ENCODE measurements at regions not wholly inside any gene's neighbourhood (a gene's known extent, or its start where the extent isn't known, plus 50 kb on each side); places are given as distances from the start of the nearest gene placed in this dataset.

DNA sequence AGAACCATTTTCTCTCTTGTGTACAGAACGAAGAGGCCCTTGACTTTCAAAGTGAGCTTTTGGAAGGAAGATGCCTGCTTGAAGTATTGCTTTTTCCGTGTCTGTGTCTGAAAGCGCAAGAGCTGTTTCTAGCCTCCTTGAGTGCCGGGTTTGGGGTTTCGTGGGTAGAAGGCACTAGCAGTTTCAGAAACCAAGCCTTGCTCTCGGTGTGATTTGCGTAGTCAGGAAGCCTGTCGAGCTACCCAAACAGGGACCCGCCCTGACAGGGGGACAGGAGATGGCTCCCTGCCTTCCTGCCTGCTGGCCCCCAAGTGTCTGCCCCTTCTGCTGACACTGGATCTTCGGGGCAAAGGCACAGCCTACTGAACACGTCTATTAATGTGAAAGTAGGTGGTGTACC is 322.0 kb downstream of the MAF start:
- peak overlapping the region; percentile 95 to 96 for H3K27ac Mint-ChIP-seq
- Histone ChIP-seq H3K36me3 (ENCODE audit: control insufficient read depth in 2 of 2, extremely low read depth in 1 of 2, insufficient read depth in 1 of 2, low read length in 1 of 2) (no peaks in the 10 kb centered on the region), H3K9me3 (no peaks in the 10 kb centered on the region), H3K27ac (ENCODE audit: low read length) (peak overlapping the region; percentile 62), H3K4me3 (ENCODE audit: control insufficient read depth in 1 of 2, extremely low read depth in 1 of 2, low read length in 1 of 2) (peak overlapping the region; percentile 1 to 30), H3K27me3 (replicated peaks in 1 of 2; ENCODE audit: control insufficient read depth in 2 of 2, extremely low read depth in 1 of 2, insufficient read depth in 2 of 2, low read length in 1 of 2) (no peaks in the 10 kb centered on the region), H3K4me1 (ENCODE audit: control insufficient read depth in 1 of 2, extremely low read depth in 1 of 2, insufficient read depth in 2 of 2, low read length in 2 of 2) (peaks cover 17 to 59% of the 10 kb centered on the region in 2 experiments)
- no peaks in the 10 kb centered on the region for H3K9me3 Mint-ChIP-seq
- H3K4me1 Mint-ChIP-seq = peaks cover 51 to 79% (median 58%) of the 10 kb centered on the region in 3 donors
- CTCF ChIA-PET = interaction anchor here in 1 of 2 donors (1.3 kb wide), 1 partner anchor 9 kb away, joined by 3 read pairs; no protein-coding TSS in a partner anchor
- WGBS (ENCODE audit: insufficient coverage) = 0% methylated on average over 6 of the region's 11 CpGs
- ATAC-seq (replicated peaks in 1 of 4) = peak; percentile 87 to 95 (median 92)
- peak overlapping the region; percentile 51 to 70 (median 58) for H3K4me3 Mint-ChIP-seq
- peaks cover 1 to 9% of the 10 kb centered on the region in 2 donors for H3K27me3 Mint-ChIP-seq
- peak; percentile 32 to 80 (median 57) for DNase-seq
- POLR2A ChIA-PET = interaction anchor here (0.5 to 0.6 kb wide), 2 partner anchors 51 to 320 kb away, joined by 3 to 5 read pairs; no protein-coding TSS in a partner anchor
- no peaks in the 10 kb centered on the region for H3K36me3 Mint-ChIP-seq

DNA sequence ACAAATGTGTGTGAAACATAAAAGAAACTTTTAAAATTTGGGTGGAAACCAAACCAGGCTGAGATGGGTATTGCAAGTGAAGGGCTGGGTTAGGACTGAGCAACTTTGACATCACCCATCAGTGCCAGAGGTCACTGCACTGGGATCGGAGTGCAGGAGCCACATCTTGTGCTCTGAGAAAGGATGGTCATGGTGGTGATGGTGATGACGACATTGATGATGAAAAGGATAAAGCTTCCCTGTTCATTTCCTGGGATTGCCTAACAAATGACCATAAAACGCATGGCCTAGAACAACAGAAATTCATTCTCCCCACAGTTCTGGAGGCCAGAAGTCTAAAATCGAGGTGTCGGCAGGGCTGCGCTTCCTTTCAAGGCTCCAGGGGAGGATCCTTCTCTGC is 324.0 kb downstream of the MAF start:
- H3K9me3 Mint-ChIP-seq = no peaks in the 10 kb centered on the region
- ChIA-PET POLR2A (no interaction called here), CTCF (interaction anchor here in 1 of 2 donors (1.3 kb wide), 1 partner anchor 19 kb away, joined by 3 read pairs; no protein-coding TSS in a partner anchor)
- peak overlapping the region; percentile 33 to 66 for H3K27ac Mint-ChIP-seq
- H3K27me3 ChIP-seq (replicated peaks in 1 of 2; ENCODE audit: control insufficient read depth in 2 of 2, extremely low read depth in 1 of 2, insufficient read depth in 2 of 2, low read length in 1 of 2) = no peaks in the 10 kb centered on the region
- H3K4me1 ChIP-seq (ENCODE audit: control insufficient read depth in 1 of 2, extremely low read depth in 1 of 2, insufficient read depth in 2 of 2, low read length in 2 of 2) = peaks cover 26 to 67% of the 10 kb centered on the region in 2 experiments
- H3K27ac ChIP-seq (ENCODE audit: low read length) = no peak overlapping the region
- peaks cover 1 to 9% of the 10 kb centered on the region in 2 donors for H3K27me3 Mint-ChIP-seq
- ATAC-seq (replicated peaks in 1 of 4) (no peak), DNase-seq (no peak)
- H3K36me3 ChIP-seq (ENCODE audit: control insufficient read depth in 2 of 2, extremely low read depth in 1 of 2, insufficient read depth in 1 of 2, low read length in 1 of 2) = no peaks in the 10 kb centered on the region
- WGBS (ENCODE audit: insufficient coverage) = 98% methylated on average over 4 of the region's 6 CpGs
- H3K4me3 ChIP-seq (ENCODE audit: control insufficient read depth in 1 of 2, extremely low read depth in 1 of 2, low read length in 1 of 2) = no peak overlapping the region
- no peaks in the 10 kb centered on the region for H3K9me3 ChIP-seq
- no peaks in the 10 kb centered on the region for H3K36me3 Mint-ChIP-seq
- H3K4me3 Mint-ChIP-seq = no peak overlapping the region
- H3K4me1 Mint-ChIP-seq = peaks cover 58 to 80% (median 63%) of the 10 kb centered on the region in 3 donors

DNA sequence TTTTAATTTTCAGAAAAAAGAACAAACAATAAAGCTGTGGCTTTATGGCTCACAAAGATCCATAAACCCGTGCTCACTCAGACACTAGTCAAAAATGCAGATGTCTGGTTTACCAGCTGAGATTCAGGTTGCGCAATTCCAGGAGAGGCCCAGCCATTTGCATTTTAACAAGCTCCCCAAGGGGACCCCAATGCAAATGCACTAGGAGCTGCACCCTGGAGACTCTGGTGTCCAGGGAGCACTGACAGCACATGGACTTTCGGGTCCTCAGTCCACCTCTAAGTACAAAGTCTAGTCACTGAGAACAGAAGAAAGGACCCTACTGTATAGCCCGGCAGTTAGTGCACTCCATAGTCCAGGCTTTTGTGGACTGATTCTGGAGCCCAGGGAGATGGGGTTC is 326.3 kb downstream of the MAF start:
- POLR2A ChIA-PET = no interaction called here
- no peaks in the 10 kb centered on the region for H3K9me3 Mint-ChIP-seq
- H3K4me3 Mint-ChIP-seq = no peak overlapping the region
- peaks cover 64 to 81% (median 79%) of the 10 kb centered on the region in 3 donors for H3K4me1 Mint-ChIP-seq
- ATAC-seq (replicated peaks in 1 of 4) (no peak), DNase-seq (no peak)
- no peaks in the 10 kb centered on the region for H3K27me3 ChIP-seq (replicated peaks in 1 of 2; ENCODE audit: control insufficient read depth in 2 of 2, extremely low read depth in 1 of 2, insufficient read depth in 2 of 2, low read length in 1 of 2)
- CTCF ChIA-PET = no interaction called here
- no peak overlapping the region for H3K27ac Mint-ChIP-seq
- H3K27me3 Mint-ChIP-seq = peaks cover 1 to 8% of the 10 kb centered on the region in 2 donors
- no peak overlapping the region for H3K4me3 ChIP-seq (ENCODE audit: control insufficient read depth in 1 of 2, extremely low read depth in 1 of 2, low read length in 1 of 2)
- no peak overlapping the region for H3K27ac ChIP-seq (ENCODE audit: low read length)
- WGBS (ENCODE audit: insufficient coverage) = 100% methylated on average over 3 of the region's 4 CpGs
- H3K9me3 ChIP-seq = no peaks in the 10 kb centered on the region
- H3K4me1 ChIP-seq (ENCODE audit: control insufficient read depth in 1 of 2, extremely low read depth in 1 of 2, insufficient read depth in 2 of 2, low read length in 2 of 2) = peaks cover 40 to 72% of the 10 kb centered on the region in 2 experiments
- no peaks in the 10 kb centered on the region for H3K36me3 ChIP-seq (ENCODE audit: control insufficient read depth in 2 of 2, extremely low read depth in 1 of 2, insufficient read depth in 1 of 2, low read length in 1 of 2)
- H3K36me3 Mint-ChIP-seq = no peaks in the 10 kb centered on the region

DNA sequence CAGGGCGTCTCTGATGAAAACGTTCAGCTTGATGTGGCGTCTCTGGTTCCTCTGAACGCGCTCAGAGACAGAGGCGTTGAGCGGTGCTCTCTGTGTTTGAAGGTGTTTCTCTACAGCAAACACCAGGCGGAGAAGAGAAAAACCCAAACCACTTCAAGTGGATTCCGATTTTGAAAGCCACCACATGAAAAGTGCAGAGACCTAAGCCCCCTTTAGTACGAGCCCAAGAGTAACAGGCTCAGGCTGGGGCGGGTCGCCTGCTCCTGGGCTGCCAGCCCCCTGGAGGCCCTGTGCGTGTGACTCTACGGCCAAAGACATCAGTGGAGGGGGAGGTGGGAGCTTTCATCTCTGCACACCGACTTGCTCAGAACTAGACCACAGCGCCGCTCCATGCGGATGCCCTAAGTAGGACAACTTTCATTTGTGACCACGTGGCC is 328.4 kb downstream of the MAF start:
- H3K36me3 ChIP-seq (ENCODE audit: control insufficient read depth in 2 of 2, extremely low read depth in 1 of 2, insufficient read depth in 1 of 2, low read length in 1 of 2) = no peaks in the 10 kb centered on the region
- H3K27ac ChIP-seq (ENCODE audit: low read length) = peak overlapping the region; percentile 73
- Mint-ChIP-seq H3K36me3 (no peaks in the 10 kb centered on the region), H3K4me1 (peaks cover 67 to 81% (median 81%) of the 10 kb centered on the region in 3 donors), H3K27ac (peak overlapping the region; percentile 89 to 91), H3K27me3 (peaks cover 7 to 8% of the 10 kb centered on the region in 2 donors), H3K9me3 (no peaks in the 10 kb centered on the region), H3K4me3 (peak overlapping the region; percentile 66 to 76 (median 69))
- under 1% methylated on average over 12 of the region's 19 CpGs for WGBS (ENCODE audit: insufficient coverage)
- H3K9me3 ChIP-seq = no peaks in the 10 kb centered on the region
- ChIA-PET CTCF (interaction anchor here in 1 of 2 donors (0.7 kb wide), 2 partner anchors 16 to 334 kb away, joined by 3 read pairs; no protein-coding TSS in a partner anchor), POLR2A (no interaction called here)
- peak; percentile 79 to 91 (median 86) for ATAC-seq (replicated peaks in 1 of 4)
- peak overlapping the region; percentile 43 to 53 for H3K4me3 ChIP-seq (ENCODE audit: control insufficient read depth in 1 of 2, extremely low read depth in 1 of 2, low read length in 1 of 2)
- DNase-seq = peak; percentile 22 to 80 (median 49)
- H3K27me3 ChIP-seq (replicated peaks in 1 of 2; ENCODE audit: control insufficient read depth in 2 of 2, extremely low read depth in 1 of 2, insufficient read depth in 2 of 2, low read length in 1 of 2) = peaks cover 0 to 5% of the 10 kb centered on the region in 2 experiments
- peaks cover 39 to 73% of the 10 kb centered on the region in 2 experiments for H3K4me1 ChIP-seq (ENCODE audit: control insufficient read depth in 1 of 2, extremely low read depth in 1 of 2, insufficient read depth in 2 of 2, low read length in 2 of 2)

DNA sequence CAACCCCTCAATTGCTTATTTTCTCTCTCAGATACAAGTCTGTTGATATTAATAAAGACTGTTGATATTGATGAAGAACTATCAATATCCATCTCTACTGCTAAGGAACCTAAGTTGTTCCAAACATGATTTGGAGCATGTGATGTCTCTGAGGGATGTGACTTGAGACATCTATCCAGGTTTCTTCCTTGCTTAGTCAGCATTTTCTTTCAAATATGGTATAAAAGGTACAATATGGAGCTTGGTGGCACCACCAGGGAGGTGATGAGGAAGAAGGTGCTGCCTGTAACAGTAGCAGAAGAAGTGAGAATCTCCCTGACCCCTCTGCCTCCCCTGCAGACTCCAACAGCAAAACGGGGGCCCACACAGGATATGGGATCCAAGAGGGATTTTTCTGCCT is 329.0 kb downstream of the MAF start:
- peak overlapping the region; percentile 73 for H3K27ac ChIP-seq (ENCODE audit: low read length)

DNA sequence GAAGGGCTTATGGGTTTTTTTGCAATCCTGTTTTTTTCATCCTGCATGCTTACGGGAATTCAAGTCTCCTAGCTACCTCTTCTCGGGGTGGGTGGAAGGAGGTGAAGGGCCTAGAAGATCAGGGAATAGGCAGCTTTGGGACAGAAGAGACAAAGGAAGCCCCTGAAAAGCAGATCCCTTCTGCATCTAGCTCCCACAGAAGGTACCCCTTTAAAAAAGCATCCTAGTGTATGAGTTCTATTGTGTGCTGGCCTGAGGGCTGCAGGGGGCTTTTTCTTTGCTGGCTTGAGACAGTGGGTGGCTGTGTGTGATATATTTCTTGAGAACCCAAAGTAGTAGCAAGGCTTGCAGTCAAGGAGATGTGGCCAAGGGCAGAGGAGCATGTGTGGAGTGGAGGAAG is 330.5 kb downstream of the MAF start:
- Mint-ChIP-seq H3K36me3 (no peaks in the 10 kb centered on the region), H3K9me3 (no peaks in the 10 kb centered on the region), H3K27ac (peak overlapping the region; percentile 2 to 87), H3K27me3 (peaks cover 6 to 15% of the 10 kb centered on the region in 2 donors), H3K4me1 (peaks cover 63 to 78% (median 77%) of the 10 kb centered on the region in 3 donors), H3K4me3 (peak overlapping the region in 1 of 3 donors; percentile 64)
- Histone ChIP-seq H3K9me3 (no peaks in the 10 kb centered on the region), H3K4me3 (ENCODE audit: control insufficient read depth in 1 of 2, extremely low read depth in 1 of 2, low read length in 1 of 2) (no peak overlapping the region), H3K27ac (ENCODE audit: low read length) (no peak overlapping the region), H3K36me3 (ENCODE audit: control insufficient read depth in 2 of 2, extremely low read depth in 1 of 2, insufficient read depth in 1 of 2, low read length in 1 of 2) (no peaks in the 10 kb centered on the region), H3K27me3 (replicated peaks in 1 of 2; ENCODE audit: control insufficient read depth in 2 of 2, extremely low read depth in 1 of 2, insufficient read depth in 2 of 2, low read length in 1 of 2) (peaks cover 0 to 5% of the 10 kb centered on the region in 2 experiments), H3K4me1 (ENCODE audit: control insufficient read depth in 1 of 2, extremely low read depth in 1 of 2, insufficient read depth in 2 of 2, low read length in 2 of 2) (peaks cover 39 to 68% of the 10 kb centered on the region in 2 experiments)
- no CpG with 5 or more reads among the region's 2 CpGs for WGBS (ENCODE audit: insufficient coverage)
- DNase-seq (no peak), ATAC-seq (replicated peaks in 1 of 4) (no peak)
- ChIA-PET POLR2A (interaction anchor here in 1 of 2 donors (0.5 kb wide), 1 partner anchor 116 kb away, joined by 3 read pairs; no protein-coding TSS in a partner anchor), CTCF (interaction anchor here in 1 of 2 donors (0.6 to 1.0 kb wide), 2 partner anchors 9 to 26 kb away, joined by 3 read pairs; no protein-coding TSS in a partner anchor)

More for the DNA sequence above, 329.0 kb downstream of the MAF start:
- peak overlapping the region; percentile 43 to 53 for H3K4me3 ChIP-seq (ENCODE audit: control insufficient read depth in 1 of 2, extremely low read depth in 1 of 2, low read length in 1 of 2)
- H3K9me3 ChIP-seq = no peaks in the 10 kb centered on the region
- Mint-ChIP-seq H3K4me1 (peaks cover 68 to 82% (median 81%) of the 10 kb centered on the region in 3 donors), H3K4me3 (peak overlapping the region; percentile 66 to 76 (median 69)), H3K27ac (peak overlapping the region; percentile 89 to 91), H3K36me3 (no peaks in the 10 kb centered on the region), H3K27me3 (peaks cover 8 to 14% of the 10 kb centered on the region in 2 donors), H3K9me3 (no peaks in the 10 kb centered on the region)
- ChIA-PET POLR2A (no interaction called here), CTCF (interaction anchor here in 1 of 2 donors (0.7 kb wide), 2 partner anchors 16 to 334 kb away, joined by 3 read pairs; no protein-coding TSS in a partner anchor)
- no CpG with 5 or more reads among the region's 1 CpG for WGBS (ENCODE audit: insufficient coverage)
- no peak for DNase-seq
- peaks cover 39 to 70% of the 10 kb centered on the region in 2 experiments for H3K4me1 ChIP-seq (ENCODE audit: control insufficient read depth in 1 of 2, extremely low read depth in 1 of 2, insufficient read depth in 2 of 2, low read length in 2 of 2)
- ATAC-seq (replicated peaks in 1 of 4) = no peak
- peaks cover 0 to 5% of the 10 kb centered on the region in 2 experiments for H3K27me3 ChIP-seq (replicated peaks in 1 of 2; ENCODE audit: control insufficient read depth in 2 of 2, extremely low read depth in 1 of 2, insufficient read depth in 2 of 2, low read length in 1 of 2)
- H3K36me3 ChIP-seq (ENCODE audit: control insufficient read depth in 2 of 2, extremely low read depth in 1 of 2, insufficient read depth in 1 of 2, low read length in 1 of 2) = no peaks in the 10 kb centered on the region
